PFSK-1 (cell line): ENCODE measurements at regions not wholly inside any gene's neighbourhood (a gene's known extent, or its start where the extent isn't known, plus 50 kb on each side); places are given as distances from the start of the nearest gene placed in this dataset.

ENCODE experiments used
- FOXP2 ChIP-seq: optimal IDR thresholded peaks from 2 replicates; pipeline ENCODE3; 2011; ENCODE audit warnings: borderline replicate concordance, control low read depth, inconsistent platforms; ENCODE audit not compliant: insufficient read depth; ENCODE audit errors: extremely low read length, extremely low read depth
- POLR2AphosphoS5 ChIP-seq: IDR thresholded peaks from 2 replicates; pipeline ENCODE4 v1.6.1; 2012; ENCODE audit warnings: low read depth, mild to moderate bottlenecking, control low read depth, low read length, moderate library complexity
- REST ChIP-seq, 2 experiments: IDR thresholded peaks; 2 replicates each; pipeline versions ENCODE4 v1.6.1 to v1.8.0; 2011 to 2012; ENCODE audit warnings: low read depth in 2 of 2, low read length in 2 of 2, control low read depth in 1 of 2, inconsistent platforms in 1 of 2, mild to moderate bottlenecking in 1 of 2, moderate library complexity in 1 of 2; ENCODE audit not compliant: insufficient read depth in 1 of 2
- SIN3A ChIP-seq: IDR thresholded peaks from 2 replicates; pipeline ENCODE4 v1.6.1; 2012; ENCODE audit warnings: mild to moderate bottlenecking, low read length, moderate library complexity, borderline replicate concordance; ENCODE audit not compliant: insufficient read depth
- TAF1 ChIP-seq: IDR thresholded peaks from 2 replicates; pipeline ENCODE4 v1.6.1; 2012; ENCODE audit warnings: low read length, control low read depth, borderline replicate concordance; ENCODE audit not compliant: insufficient read depth

GRCh38 chr2:129877795-129878775, 101.4 kb upstream of the RAB6C start:
- no peak for TF ChIP-seq POLR2AphosphoS5
- no peak for TF ChIP-seq FOXP2
- no peak for TF ChIP-seq SIN3A
- TF ChIP-seq TAF1, result no peak
- no peak for TF ChIP-seq REST (IDR thresholded peaks at IDR 0.05; ENCODE audit: insufficient read depth in 1 of 2, low read depth in 2 of 2, low read length in 2 of 2)

- TF ChIP-seq FOXP2 (no peak), TAF1 (no peak), POLR2AphosphoS5 (no peak), REST (IDR thresholded peaks at IDR 0.05; ENCODE audit: insufficient read depth in 1 of 2, low read depth in 2 of 2, low read length in 2 of 2) (no peak), SIN3A (no peak)
Observed at GRCh38 chr2:129879614-129880180, 99.8 kb upstream of the RAB6C start.

- TF ChIP-seq FOXP2, result no peak
- TF ChIP-seq REST (IDR thresholded peaks at IDR 0.05; ENCODE audit: insufficient read depth in 1 of 2, low read depth in 2 of 2, low read length in 2 of 2), result no peak
- no peak for TF ChIP-seq SIN3A
- no peak for TF ChIP-seq POLR2AphosphoS5
- no peak for TF ChIP-seq TAF1
Observed at GRCh38 chr2:129880309-129880708, 99.2 kb upstream of the RAB6C start.

GRCh38 chr2:129880971-129881370, 98.5 kb upstream of the RAB6C start:
- TF ChIP-seq POLR2AphosphoS5 (no peak), TAF1 (no peak), SIN3A (no peak), REST (IDR thresholded peaks at IDR 0.05; ENCODE audit: insufficient read depth in 1 of 2, low read depth in 2 of 2, low read length in 2 of 2) (no peak), FOXP2 (no peak)
